HG03520 (cell line): ENCODE measurements at regions not wholly inside any gene's neighbourhood (a gene's known extent, or its start where the extent isn't known, plus 50 kb on each side); places are given as distances from the start of the nearest gene placed in this dataset.

Source experiments
- ATAC-seq: cut with Tn5 transposase; IDR thresholded peaks from one replicate; pipeline ENCODE4 v1.9.1; 2021; ENCODE audit warnings: mild to moderate bottlenecking, moderate library complexity; ENCODE audit not compliant: unreplicated experiment

DNA sequence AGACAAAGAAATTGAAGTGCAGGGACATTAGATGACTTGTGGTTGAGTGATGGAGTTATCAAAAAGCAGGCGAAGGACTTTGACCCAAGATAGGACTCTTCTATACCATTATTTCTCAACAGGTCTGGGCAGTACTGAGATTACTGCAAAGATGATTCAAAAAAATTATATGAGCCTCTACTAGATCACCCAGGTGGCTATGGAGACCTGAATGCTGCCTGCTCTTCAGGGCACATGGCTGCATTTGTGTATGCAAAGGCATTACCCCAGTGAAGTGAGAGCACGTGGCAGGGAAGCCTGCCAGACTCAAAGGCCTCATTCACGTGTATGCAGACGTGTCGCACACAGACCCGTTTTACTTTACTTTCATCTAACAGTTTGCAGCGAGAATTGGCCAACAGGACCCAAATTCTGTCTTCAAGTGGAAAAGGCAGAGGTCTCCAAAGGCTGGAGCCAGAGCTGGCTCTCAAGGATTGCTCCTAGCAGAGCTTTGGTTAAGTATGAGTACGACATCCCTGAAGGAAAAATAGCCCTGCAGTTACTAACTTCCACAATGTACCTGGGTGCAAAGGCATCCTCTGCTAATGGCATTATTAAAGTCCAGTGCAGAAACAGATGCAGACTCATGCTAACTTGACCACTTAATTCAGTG, 113.8 kb upstream of the ARMC2 start:
- no peak for ATAC-seq

- ATAC-seq: no peak
Measured at GRCh38 chr6:108735310-108736001, 112.8 kb upstream of the ARMC2 start.

DNA sequence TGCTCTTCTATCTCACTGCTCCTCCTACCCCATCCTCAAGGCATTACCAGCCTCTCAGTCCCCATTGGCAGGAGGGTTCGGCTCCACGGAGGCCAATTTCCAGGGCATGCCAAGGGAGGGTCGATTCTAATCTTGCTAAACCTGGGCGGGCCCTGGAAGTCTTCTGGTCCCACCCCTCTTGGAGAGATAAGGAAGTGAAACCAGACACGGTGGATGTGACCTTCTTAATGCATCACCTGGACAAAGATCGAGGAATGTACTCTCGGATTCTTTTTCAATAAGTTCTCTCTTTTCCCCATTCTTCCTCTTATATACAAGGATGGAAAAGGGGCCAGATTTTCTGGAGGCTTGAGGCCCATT, 112.2 kb upstream of the ARMC2 start:
- ATAC-seq: no peak

GRCh38 chr6:108736832-108737231, 111.4 kb upstream of the ARMC2 start:
- ATAC-seq: no peak

DNA sequence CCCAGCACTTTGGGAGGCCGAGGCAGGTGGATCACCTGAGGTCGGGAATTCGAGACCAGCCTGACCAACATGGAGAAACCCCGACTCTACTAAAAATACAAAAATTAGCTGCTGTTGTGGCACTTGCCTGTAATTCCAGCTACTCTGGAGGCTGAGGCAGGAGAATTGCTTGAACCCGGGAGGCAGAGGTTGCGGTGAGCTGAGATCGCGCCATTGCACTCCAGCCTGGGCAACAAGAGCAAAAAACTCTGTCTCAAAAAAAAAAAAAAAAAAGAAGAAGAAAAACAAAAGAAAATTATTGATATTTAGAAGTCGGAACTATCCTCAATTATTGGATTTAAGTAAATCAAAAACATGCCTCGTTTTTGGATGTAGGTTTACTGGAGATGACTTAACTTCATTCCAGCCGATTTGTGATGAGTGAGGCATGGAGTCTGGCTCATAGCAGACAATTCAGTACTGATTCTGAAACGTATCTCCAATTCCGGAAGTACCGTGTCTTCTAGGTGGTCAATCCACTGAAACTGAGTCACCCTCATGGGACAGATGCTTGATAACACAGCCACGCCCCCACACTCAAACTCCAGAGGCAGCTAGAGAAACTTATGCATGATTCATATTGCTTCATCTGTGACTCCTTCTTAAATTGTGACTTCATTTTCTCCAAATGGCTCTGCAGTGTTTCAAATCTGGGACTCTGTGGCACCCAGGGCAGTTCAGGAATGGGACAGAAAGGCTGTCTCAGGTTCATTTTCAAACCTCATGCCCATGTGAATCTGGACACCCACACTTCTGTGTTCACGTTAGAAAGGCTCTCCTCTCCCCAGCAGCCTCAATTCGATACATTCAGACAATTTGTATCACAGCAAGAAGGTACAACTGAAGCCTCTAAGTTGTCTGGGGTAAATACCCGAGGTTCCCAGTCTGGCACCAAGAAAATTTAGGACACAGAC, 110.4 kb upstream of the ARMC2 start:
- ATAC-seq: no peak

GRCh38 chr6:108738684-108739416, 109.4 kb upstream of the ARMC2 start:
- no peak for ATAC-seq

DNA sequence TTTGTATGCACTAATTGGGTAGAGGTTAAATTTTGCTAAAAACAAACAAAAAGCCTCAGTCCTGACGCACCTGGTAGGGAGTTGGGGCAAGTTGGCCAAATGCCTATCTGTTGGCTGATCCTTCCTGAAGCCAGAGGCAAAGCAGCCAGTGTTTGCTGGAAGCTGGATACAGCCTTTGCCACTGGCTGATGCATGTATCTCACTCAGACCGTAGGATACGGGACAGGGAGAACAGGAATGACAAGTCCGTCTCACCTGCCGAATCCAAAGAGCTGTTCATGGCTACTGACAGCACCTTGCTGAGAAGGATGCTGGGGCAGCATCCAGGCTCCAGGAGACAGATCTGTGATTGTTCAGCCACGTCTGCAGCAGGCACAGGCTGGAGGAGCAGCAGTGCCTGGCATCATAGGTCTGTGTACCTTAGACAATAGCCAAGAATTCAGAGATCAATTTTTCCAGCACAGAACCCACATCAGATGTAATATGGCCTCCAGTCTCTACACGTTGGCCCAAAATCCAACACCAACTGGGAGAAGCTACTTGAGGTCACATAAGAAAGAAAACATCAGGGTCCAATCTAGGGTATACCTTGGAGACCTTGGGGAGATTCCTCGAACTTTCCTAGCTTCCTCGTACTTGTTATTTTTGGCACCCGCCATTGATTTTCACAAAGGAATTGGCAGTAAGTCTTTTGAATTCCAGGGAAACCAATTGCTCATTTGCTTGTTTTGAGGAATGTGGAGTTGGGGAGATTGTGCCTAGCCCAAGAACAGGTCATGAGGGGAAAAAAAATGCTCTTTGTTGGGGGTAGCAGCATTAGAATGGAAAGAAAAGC, 108.5 kb upstream of the ARMC2 start:
- no peak for ATAC-seq

DNA sequence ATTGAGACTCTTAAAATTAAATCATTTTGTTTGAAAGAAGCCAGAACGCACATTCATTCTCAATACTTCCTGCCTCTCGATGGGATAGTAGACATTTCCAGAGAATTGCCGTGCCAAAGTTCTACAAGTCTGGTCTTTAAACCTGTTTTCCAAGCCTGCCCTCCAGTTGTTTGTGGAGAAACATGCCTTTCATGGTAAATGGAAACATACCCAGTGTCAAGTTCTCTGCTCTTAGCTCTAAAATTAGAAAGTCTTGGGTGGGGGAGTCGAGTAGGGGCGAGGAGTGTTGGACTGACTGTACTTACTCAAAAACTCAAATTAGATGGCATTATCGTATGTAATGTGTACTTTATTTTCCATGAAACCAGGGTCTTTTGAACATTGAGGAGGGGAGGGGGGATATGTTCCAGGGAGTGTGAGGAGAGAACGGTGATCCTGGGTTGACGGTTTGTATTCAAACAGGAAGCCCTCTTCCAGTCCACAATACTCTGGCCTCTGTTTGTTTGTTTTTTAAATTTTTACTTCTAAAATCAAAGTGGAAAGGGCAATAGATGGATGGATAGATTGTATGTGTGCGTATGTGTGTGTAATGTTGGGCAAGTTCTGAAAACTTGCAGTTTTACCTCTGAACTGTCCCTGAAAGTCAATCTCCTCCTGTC, 106.8 kb upstream of the ARMC2 start:
- no peak for ATAC-seq

DNA sequence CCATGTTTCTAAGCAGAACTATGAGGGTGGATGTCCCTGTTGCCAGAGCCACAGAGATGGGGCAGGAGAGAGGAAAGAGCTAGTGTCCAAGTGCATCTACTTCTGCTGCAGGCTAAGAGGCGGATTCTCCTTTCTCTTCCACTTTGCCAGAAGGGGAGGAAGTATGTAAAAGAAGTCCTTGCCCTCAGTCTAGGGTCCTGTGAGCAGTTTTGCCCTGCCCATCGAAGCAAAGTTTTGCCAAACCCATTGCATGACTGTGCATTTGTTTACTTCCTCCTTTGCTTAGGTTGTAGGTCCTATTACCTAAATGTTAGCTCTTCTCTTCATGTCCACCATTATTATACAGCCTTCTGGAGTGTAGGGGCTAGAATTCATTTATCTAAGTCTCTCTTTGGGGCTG, 106.2 kb upstream of the ARMC2 start:
- ATAC-seq: no peak

GRCh38 chr6:108744244-108744972, 103.8 kb upstream of the ARMC2 start:
- ATAC-seq: no peak

DNA sequence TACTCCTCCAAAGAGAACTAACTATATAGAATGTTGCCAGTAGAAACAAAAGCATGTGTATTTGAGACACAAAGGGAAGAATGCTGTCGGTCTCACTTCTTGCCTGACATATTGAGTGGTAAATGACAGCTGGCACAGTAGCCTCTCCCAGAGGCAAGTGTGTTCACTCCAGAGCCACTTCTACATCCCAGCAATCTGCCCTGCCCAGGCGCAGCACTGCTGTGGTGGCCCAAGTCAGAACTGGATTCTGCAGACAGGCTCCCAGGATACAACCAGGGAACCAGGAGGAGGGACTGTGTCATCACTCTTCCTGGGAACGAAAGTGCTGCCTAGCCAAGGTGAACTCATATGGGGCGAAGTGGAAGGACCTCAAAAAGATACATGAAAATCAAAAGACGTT, 103.2 kb upstream of the ARMC2 start:
- no peak for ATAC-seq

DNA sequence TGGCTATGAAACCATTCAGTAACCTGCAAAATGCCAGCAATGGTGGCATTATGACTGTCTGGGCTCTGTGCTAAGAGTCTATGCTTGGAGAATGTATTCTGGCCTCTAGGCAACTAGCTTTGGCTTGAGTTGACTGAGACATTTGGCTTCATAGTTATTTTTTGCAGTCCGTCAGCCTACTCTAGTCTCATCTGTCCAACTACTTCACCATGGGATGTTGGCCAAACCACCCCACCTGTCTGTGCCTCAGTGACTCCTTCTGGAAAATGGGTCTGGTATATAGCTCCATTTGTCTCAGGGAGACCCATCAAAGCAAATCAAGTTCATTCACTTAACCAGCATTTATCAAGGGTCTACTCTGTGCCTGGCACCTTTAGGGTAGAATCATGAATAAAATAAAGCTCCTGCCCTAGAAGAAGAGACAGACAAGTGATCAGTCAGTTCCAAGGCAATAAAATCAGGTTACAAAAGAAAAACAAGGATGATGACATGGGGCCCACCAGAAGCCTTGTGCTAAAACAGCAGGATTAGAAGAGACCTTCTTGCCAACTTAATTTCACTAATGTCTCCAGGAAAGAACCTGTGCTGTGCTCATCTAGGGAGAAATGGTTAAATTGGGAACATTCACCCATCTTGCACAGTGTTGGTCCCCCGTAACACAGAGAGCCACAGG, 102.4 kb upstream of the ARMC2 start:
- ATAC-seq: no peak

GRCh38 chr6:108746366-108746765, 101.9 kb upstream of the ARMC2 start:
- ATAC-seq: no peak

GRCh38 chr6:108746836-108747575, 101.2 kb upstream of the ARMC2 start:
- ATAC-seq: no peak

GRCh38 chr6:108748055-108748454, 100.2 kb upstream of the ARMC2 start:
- ATAC-seq: no peak

GRCh38 chr6:108748959-108749358, 99.3 kb upstream of the ARMC2 start:
- no peak for ATAC-seq

- no peak for ATAC-seq
Measured at GRCh38 chr6:108750801-108751200, 97.4 kb upstream of the ARMC2 start.

- no peak for ATAC-seq
Measured at GRCh38 chr6:108751282-108751681, 96.9 kb upstream of the ARMC2 start.
